ENCODE measurements at regions not wholly inside any gene's neighbourhood (a gene's known extent, or its start where the extent isn't known, plus 50 kb on each side); places are given as distances from the start of the nearest gene placed in this dataset.

- TF ChIP-seq, protein P1, sequence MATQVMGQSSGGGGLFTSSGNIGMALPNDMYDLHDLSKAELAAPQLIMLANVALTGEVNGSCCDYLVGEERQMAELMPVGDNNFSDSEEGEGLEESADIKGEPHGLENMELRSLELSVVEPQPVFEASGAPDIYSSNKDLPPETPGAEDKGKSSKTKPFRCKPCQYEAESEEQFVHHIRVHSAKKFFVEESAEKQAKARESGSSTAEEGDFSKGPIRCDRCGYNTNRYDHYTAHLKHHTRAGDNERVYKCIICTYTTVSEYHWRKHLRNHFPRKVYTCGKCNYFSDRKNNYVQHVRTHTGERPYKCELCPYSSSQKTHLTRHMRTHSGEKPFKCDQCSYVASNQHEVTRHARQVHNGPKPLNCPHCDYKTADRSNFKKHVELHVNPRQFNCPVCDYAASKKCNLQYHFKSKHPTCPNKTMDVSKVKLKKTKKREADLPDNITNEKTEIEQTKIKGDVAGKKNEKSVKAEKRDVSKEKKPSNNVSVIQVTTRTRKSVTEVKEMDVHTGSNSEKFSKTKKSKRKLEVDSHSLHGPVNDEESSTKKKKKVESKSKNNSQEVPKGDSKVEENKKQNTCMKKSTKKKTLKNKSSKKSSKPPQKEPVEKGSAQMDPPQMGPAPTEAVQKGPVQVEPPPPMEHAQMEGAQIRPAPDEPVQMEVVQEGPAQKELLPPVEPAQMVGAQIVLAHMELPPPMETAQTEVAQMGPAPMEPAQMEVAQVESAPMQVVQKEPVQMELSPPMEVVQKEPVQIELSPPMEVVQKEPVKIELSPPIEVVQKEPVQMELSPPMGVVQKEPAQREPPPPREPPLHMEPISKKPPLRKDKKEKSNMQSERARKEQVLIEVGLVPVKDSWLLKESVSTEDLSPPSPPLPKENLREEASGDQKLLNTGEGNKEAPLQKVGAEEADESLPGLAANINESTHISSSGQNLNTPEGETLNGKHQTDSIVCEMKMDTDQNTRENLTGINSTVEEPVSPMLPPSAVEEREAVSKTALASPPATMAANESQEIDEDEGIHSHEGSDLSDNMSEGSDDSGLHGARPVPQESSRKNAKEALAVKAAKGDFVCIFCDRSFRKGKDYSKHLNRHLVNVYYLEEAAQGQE (IDR thresholded peaks at IDR 0.05; ENCODE audit: borderline replicate concordance) = no peak
- TF ChIP-seq EZH2 (IDR thresholded peaks at IDR 0.05; ENCODE audit: borderline replicate concordance, insufficient read depth, low read length, poor library complexity, severe bottlenecking) = no peak
- TF ChIP-seq EP300 (conservative IDR thresholded peaks at IDR 0.05; ENCODE audit: poor library complexity, severe bottlenecking) = no peak
- TF ChIP-seq POLR2AphosphoS5 (IDR thresholded peaks at IDR 0.05) = no peak
- no peak for TF ChIP-seq RAD21 (conservative IDR thresholded peaks at IDR 0.05)
- TF ChIP-seq TAF1 (IDR thresholded peaks at IDR 0.05; ENCODE audit: low read depth) = no peak
- TF ChIP-seq, protein P2, sequence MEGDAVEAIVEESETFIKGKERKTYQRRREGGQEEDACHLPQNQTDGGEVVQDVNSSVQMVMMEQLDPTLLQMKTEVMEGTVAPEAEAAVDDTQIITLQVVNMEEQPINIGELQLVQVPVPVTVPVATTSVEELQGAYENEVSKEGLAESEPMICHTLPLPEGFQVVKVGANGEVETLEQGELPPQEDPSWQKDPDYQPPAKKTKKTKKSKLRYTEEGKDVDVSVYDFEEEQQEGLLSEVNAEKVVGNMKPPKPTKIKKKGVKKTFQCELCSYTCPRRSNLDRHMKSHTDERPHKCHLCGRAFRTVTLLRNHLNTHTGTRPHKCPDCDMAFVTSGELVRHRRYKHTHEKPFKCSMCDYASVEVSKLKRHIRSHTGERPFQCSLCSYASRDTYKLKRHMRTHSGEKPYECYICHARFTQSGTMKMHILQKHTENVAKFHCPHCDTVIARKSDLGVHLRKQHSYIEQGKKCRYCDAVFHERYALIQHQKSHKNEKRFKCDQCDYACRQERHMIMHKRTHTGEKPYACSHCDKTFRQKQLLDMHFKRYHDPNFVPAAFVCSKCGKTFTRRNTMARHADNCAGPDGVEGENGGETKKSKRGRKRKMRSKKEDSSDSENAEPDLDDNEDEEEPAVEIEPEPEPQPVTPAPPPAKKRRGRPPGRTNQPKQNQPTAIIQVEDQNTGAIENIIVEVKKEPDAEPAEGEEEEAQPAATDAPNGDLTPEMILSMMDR (IDR thresholded peaks at IDR 0.05; ENCODE audit: poor library complexity, severe bottlenecking) = no peak
- no peak for TF ChIP-seq SMC3 (conservative IDR thresholded peaks at IDR 0.05; ENCODE audit: poor library complexity)
- no peak for TF ChIP-seq MXI1 (conservative IDR thresholded peaks at IDR 0.05; ENCODE audit: poor library complexity, severe bottlenecking)
- Histone ChIP-seq H3K9me2 (ENCODE audit: insufficient read depth, low read length) (no peaks in the 10 kb centered on the region), H3K79me2 (replicated peaks; ENCODE audit: insufficient read depth, low read length) (no peaks in the 10 kb centered on the region), H3K36me3 (ENCODE audit: insufficient read depth, low read length) (no peaks in the 10 kb centered on the region), H3F3A (ENCODE audit: insufficient read depth, low read length, poor library complexity, severe bottlenecking) (no peaks in the 10 kb centered on the region), H3K4me2 (ENCODE audit: low read length) (no peak overlapping the region), H3K9ac (ENCODE audit: low read length) (no peak overlapping the region), H3K27ac (ENCODE audit: low read length) (no peak overlapping the region), H2AFZ (ENCODE audit: low read depth, low read length) (no peak overlapping the region), H3K27me3 (ENCODE audit: insufficient read depth, low read depth, low read length) (no peaks in the 10 kb centered on the region), H4K20me1 (ENCODE audit: insufficient read depth) (no peaks in the 10 kb centered on the region), H3K9me3 (ENCODE audit: low read length) (no peaks in the 10 kb centered on the region), H3K4me3 (ENCODE audit: low read length) (no peak overlapping the region)
Observed at GRCh38 chr10:30127120-30127541, 67.7 kb upstream of the JCAD start.

- no peak overlapping the region for H3K4me3 ChIP-seq (ENCODE audit: low read length)
- no peaks in the 10 kb centered on the region for H4K20me1 ChIP-seq (ENCODE audit: insufficient read depth)
- TF ChIP-seq EP300 (conservative IDR thresholded peaks at IDR 0.05; ENCODE audit: poor library complexity, severe bottlenecking) (no peak), POLR2AphosphoS5 (IDR thresholded peaks at IDR 0.05) (no peak), EZH2 (IDR thresholded peaks at IDR 0.05; ENCODE audit: borderline replicate concordance, insufficient read depth, low read length, poor library complexity, severe bottlenecking) (no peak), TAF1 (IDR thresholded peaks at IDR 0.05; ENCODE audit: low read depth) (no peak), SMC3 (conservative IDR thresholded peaks at IDR 0.05; ENCODE audit: poor library complexity) (no peak), MXI1 (conservative IDR thresholded peaks at IDR 0.05; ENCODE audit: poor library complexity, severe bottlenecking) (no peak), RAD21 (conservative IDR thresholded peaks at IDR 0.05) (no peak)
- TF ChIP-seq, protein P1 (IDR thresholded peaks at IDR 0.05; ENCODE audit: borderline replicate concordance) = no peak
- TF ChIP-seq, protein P2 (IDR thresholded peaks at IDR 0.05; ENCODE audit: poor library complexity, severe bottlenecking) = no peak
- no peaks in the 10 kb centered on the region for H3K36me3 ChIP-seq (ENCODE audit: insufficient read depth, low read length)
- no peak overlapping the region for H3K4me2 ChIP-seq (ENCODE audit: low read length)
- no peaks in the 10 kb centered on the region for H3K9me3 ChIP-seq (ENCODE audit: low read length)
- H3K9ac ChIP-seq (ENCODE audit: low read length) = no peak overlapping the region
- H3K9me2 ChIP-seq (ENCODE audit: insufficient read depth, low read length) = no peaks in the 10 kb centered on the region
- H3K27me3 ChIP-seq (ENCODE audit: insufficient read depth, low read depth, low read length) = no peaks in the 10 kb centered on the region
- H3K79me2 ChIP-seq (replicated peaks; ENCODE audit: insufficient read depth, low read length) = no peaks in the 10 kb centered on the region
- H3F3A ChIP-seq (ENCODE audit: insufficient read depth, low read length, poor library complexity, severe bottlenecking) = no peaks in the 10 kb centered on the region
- no peak overlapping the region for H2AFZ ChIP-seq (ENCODE audit: low read depth, low read length)
- no peak overlapping the region for H3K27ac ChIP-seq (ENCODE audit: low read length)
Observed at GRCh38 chr10:30125496-30125895, 66.1 kb upstream of the JCAD start.
